Activated CD4-positive, alpha-beta memory T cell treated with anti-CD3 and anti-CD28 coated beads for 36 hours (primary cell): ENCODE measurements at regions not wholly inside any gene's neighbourhood (a gene's known extent, or its start where the extent isn't known, plus 50 kb on each side); places are given as distances from the start of the nearest gene placed in this dataset.

Source experiments
- CTCF ChIA-PET: fragments of 350-600 bp; sonication (Branson Sonifier 250); formaldehyde crosslinking; loops from one replicate; lab custom pipeline; 2021; ENCODE audit warnings: antibody characterized with exemption, inconsistent platforms; lab: Charles Lee
- POLR2A ChIA-PET: fragments of 350-600 bp; sonication (Branson Sonifier 250); formaldehyde crosslinking; loops from one replicate; lab custom pipeline; 2021; ENCODE audit warnings: antibody characterized with exemption; lab: Charles Lee
- DNase-seq: peaks from one replicate; pipeline ENCODE4 v3.0.0-alpha.2; 2020
- H3K27ac Mint-ChIP-seq: one replicate; pipeline ENCODE4 v1.8.0; 2021; ENCODE audit warnings: mixed read lengths
- H3K27me3 Mint-ChIP-seq: one replicate; pipeline ENCODE4 v1.8.0; 2021; ENCODE audit warnings: mixed read lengths
- H3K36me3 Mint-ChIP-seq: one replicate; pipeline ENCODE4 v1.8.0; 2021; ENCODE audit warnings: mixed read lengths
- H3K4me1 Mint-ChIP-seq: one replicate; pipeline ENCODE4 v1.8.0; 2021; ENCODE audit warnings: low read depth, mixed read lengths
- H3K4me3 Mint-ChIP-seq: one replicate; pipeline ENCODE4 v1.8.0; 2021; ENCODE audit warnings: mild to moderate bottlenecking, mixed read lengths
- H3K9me3 Mint-ChIP-seq: one replicate; pipeline ENCODE4 v1.8.0; 2021; ENCODE audit warnings: mixed read lengths
- intact Hi-C: fragments of 100-400 bp; cut with micrococcal nuclease; formaldehyde crosslinking; loops from one replicate; pipeline ENCODE4 v1.15.1; 2023

DNA sequence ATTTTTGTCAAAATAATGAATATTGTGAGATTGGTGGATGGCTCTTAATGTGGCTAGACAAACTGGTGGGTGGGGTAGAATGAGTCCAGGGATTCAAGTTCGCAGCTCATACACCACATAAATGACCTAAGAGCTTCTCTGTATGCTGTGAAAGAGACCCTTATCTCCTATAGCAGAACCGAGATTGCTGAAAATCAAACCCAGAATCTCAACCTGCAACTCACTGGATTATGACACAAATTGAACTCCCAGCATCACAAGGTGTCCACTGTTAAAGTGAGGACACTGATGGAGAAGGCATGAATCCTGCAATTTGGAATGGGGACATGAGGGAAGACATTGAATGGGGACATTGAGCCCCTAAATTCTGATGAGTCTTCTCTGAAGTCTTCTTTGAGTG, 51.3 kb upstream of the CNKSR3 start:
- CTCF ChIA-PET, result no interaction called here
- Mint-ChIP-seq H3K4me3 (no peak overlapping the region), H3K36me3 (no peaks in the 10 kb centered on the region), H3K27ac (no peak overlapping the region), H3K9me3 (no peaks in the 10 kb centered on the region), H3K4me1 (no peaks in the 10 kb centered on the region), H3K27me3 (peaks cover 5% of the 10 kb centered on the region)
- DNase-seq, result no peak
- POLR2A ChIA-PET, result no interaction called here
- intact Hi-C loops, result no loop called here

DNA sequence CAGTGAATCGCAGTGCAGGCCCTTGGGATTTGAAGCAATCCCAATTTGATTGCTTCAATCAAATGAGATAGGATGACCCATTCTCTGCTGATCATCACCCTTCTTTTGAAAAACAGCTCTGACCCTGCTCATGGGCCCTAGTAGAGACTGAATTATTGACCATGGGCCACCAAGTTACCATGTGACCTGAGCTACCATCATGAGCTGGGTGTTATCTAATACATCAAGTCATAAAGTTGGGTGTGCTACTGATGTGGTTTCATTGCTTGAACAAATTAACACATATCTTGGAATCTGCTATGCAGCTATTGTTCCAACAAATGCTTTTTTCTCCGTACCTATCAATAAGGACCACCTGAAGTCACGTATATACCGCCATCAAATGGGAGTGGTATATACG, 54.8 kb upstream of the CNKSR3 start:
- Mint-ChIP-seq H3K4me1 (no peaks in the 10 kb centered on the region), H3K27ac (no peak overlapping the region), H3K27me3 (peaks cover 3% of the 10 kb centered on the region), H3K4me3 (no peak overlapping the region), H3K36me3 (no peaks in the 10 kb centered on the region), H3K9me3 (no peaks in the 10 kb centered on the region)
- intact Hi-C loops, result no loop called here
- ChIA-PET POLR2A (no interaction called here), CTCF (no interaction called here)
- DNase-seq, result no peak

DNA sequence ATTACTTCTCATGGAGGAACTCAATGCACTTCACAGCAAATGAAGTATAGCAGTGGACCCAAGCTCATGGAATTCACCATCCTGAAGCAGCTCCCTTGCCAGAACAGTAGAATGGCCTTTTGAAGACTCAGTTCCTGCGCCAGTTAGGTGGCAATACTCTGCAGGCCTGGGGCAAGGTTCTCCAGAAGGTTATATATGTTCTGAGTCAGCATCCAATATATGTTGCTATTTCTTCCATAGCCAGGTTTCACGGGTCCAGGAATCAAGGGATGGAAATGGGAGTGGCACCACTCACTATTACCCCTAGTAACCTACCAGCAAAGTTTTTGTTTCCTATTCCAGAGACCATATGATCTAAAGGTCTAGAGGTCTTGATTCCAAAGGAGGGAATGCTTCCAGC, 56.4 kb upstream of the CNKSR3 start:
- Mint-ChIP-seq H3K4me1 (no peaks in the 10 kb centered on the region), H3K27me3 (no peaks in the 10 kb centered on the region), H3K4me3 (no peak overlapping the region), H3K36me3 (no peaks in the 10 kb centered on the region), H3K9me3 (no peaks in the 10 kb centered on the region), H3K27ac (no peak overlapping the region)
- ChIA-PET CTCF (no interaction called here), POLR2A (no interaction called here)
- intact Hi-C loops, result no loop called here
- no peak for DNase-seq

DNA sequence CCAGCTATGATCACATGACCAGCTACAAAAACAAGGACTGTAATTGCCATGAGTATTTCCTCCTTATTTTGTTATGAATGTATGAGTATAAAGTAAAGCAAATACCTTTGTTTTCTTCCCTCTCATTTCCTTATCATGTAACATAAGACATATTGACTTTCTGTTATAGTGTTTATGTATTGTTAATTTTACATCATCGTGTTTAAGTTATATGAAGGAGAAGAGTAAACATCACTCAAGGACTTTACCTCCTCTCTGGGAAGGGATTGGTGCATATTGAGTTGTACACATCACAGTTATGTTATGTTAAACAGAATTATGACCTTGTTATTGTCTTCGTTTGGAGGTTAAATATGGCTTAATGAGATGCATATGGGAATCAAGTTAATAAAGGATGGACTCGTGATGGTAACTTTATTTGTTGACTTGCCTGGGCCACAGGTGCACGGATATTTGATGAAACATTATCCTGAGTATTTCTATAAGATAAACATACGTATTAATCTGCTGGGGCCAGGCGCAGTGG, 57.3 kb upstream of the CNKSR3 start:
- DNase-seq, result no peak
- no peaks in the 10 kb centered on the region for H3K36me3 Mint-ChIP-seq
- H3K4me3 Mint-ChIP-seq, result no peak overlapping the region
- intact Hi-C loops, result no loop called here
- ChIA-PET POLR2A (no interaction called here), CTCF (no interaction called here)
- H3K27me3 Mint-ChIP-seq, result no peaks in the 10 kb centered on the region
- no peaks in the 10 kb centered on the region for H3K4me1 Mint-ChIP-seq
- H3K27ac Mint-ChIP-seq, result no peak overlapping the region
- H3K9me3 Mint-ChIP-seq, result no peaks in the 10 kb centered on the region

DNA sequence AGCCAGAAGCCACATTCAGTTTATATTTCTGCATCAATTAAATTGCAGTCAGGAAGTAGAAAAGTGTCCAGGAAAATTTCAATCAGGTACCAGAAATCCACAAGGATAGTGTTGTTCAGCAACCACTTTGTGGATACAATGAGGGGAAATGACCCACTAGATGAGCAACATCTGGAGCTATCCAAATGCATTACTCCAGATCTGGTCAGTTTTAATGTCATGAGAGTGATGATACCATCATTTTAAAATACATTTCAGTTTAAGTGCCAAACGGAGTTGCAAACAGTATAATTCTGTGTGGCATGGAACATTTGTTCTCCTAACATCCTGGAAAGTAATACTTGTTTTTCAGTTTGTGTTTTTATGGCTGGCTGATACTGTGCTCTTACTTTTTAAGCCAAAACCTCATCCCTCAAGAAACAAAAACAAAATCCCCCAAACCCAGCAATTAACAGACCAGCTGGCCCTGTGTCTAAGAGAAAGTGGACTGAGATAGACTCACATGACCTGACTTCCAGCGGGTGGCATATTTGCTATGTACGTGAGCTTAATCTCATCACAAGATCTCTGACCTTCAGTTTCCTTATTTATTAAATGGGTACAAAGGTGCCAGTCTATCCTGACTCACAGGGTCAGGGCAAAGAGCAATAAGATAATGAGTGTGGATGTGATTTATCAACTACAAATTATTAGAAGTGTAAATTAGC, 58.8 kb upstream of the CNKSR3 start:
- Mint-ChIP-seq H3K27ac (no peak overlapping the region), H3K4me3 (no peak overlapping the region), H3K36me3 (no peaks in the 10 kb centered on the region), H3K4me1 (no peaks in the 10 kb centered on the region), H3K9me3 (no peaks in the 10 kb centered on the region), H3K27me3 (no peaks in the 10 kb centered on the region)
- DNase-seq, result no peak
- ChIA-PET POLR2A (no interaction called here), CTCF (no interaction called here)
- intact Hi-C loops, result no loop called here

DNA sequence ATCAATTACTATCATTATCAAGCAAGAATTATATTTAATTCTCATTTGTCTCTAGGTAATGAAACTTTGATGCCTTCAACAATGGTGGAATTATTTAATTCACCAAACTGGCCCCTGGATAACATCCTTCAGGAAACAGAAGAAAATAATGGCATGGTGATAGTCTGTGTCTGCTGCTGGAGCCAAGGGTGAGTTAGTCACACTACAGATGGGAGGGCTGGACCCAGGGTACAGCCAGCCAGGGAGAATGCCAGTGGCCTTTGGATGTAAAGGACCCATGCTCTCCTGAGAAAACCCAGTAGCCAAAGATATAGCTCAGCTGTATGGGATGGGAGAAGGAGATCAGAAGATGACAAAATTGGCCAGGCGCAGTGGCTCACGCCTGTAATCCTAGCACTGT, 60.0 kb upstream of the CNKSR3 start:
- Mint-ChIP-seq H3K27ac (no peak overlapping the region), H3K27me3 (no peaks in the 10 kb centered on the region), H3K36me3 (no peaks in the 10 kb centered on the region), H3K4me3 (no peak overlapping the region), H3K4me1 (no peaks in the 10 kb centered on the region), H3K9me3 (no peaks in the 10 kb centered on the region)
- no peak for DNase-seq
- POLR2A ChIA-PET, result no interaction called here
- intact Hi-C loops, result no loop called here
- CTCF ChIA-PET, result no interaction called here

DNA sequence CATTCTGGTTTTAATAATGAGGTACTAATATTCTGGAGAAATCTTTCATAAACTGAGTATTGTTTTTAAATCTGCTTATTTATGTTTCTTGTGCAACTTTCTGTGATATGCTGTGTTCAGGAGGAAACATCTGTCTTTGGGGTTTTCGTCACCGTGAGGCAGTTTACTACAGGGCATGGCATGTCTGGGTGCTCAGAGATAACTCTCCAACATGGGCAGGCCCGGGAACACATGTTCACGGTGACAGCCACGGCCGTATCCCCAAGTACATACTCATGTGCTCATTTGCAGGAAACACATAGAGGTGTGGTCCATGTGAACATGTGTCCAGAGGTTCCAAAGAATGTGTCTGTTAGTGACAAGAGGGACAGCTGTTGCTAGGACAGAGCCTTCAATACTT, 62.1 kb upstream of the CNKSR3 start:
- no peak overlapping the region for H3K4me3 Mint-ChIP-seq
- no peaks in the 10 kb centered on the region for H3K27me3 Mint-ChIP-seq
- no peaks in the 10 kb centered on the region for H3K9me3 Mint-ChIP-seq
- H3K27ac Mint-ChIP-seq, result no peak overlapping the region
- H3K4me1 Mint-ChIP-seq, result no peaks in the 10 kb centered on the region
- H3K36me3 Mint-ChIP-seq, result no peaks in the 10 kb centered on the region
- POLR2A ChIA-PET, result no interaction called here
- intact Hi-C loops, result no loop called here
- CTCF ChIA-PET, result no interaction called here
- no peak for DNase-seq

DNA sequence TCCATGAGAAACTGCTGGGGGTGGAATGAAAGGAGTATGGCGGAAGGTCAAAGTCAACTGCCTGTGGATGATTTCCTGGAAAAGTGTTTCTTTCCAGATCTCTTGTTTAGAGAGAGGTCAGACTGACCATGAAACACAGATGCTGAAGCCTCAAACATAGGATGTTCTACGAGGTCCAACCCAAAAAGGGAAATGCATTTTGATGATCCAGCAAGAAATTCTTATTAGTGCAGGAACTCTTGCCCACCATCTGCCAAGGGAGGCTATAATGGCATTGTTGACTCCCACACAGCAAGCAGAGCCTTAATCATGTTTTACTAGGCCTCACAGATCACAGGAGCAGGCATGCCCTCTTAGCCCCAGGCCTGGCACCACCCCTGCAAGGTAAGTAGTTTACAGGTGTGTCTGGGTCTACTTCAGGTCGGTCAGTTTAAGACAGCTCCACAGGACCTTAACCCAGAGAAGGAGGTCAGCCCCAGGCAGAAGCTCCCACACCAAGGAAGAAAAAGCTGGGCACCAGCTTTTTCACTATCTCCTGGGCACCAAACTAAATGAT, 67.6 kb upstream of the CNKSR3 start:
- CTCF ChIA-PET, result no interaction called here
- no peaks in the 10 kb centered on the region for H3K27me3 Mint-ChIP-seq

DNA sequence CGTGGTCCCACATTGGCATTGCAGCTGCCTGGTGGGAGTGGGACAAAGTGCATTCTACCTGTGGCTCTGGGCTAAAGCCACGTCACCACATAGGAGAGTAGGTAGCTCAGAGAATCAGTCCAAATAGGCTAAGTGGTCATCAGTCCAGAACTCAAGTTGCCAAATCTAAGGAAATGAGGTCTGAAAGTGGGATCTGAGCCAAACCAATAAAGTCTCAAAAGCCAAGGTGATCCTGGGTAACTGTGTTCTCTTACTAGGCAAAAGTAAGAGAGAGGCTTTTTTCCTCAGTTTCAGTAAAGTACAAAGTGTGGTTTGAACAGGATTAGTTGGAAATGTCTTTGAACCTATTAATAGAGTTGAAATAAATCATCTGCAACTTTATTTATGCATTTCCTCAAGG, 68.6 kb upstream of the CNKSR3 start:
- no peaks in the 10 kb centered on the region for H3K36me3 Mint-ChIP-seq
- no peaks in the 10 kb centered on the region for H3K27me3 Mint-ChIP-seq
- no peaks in the 10 kb centered on the region for H3K4me1 Mint-ChIP-seq
- peaks cover 8% of the 10 kb centered on the region for H3K9me3 Mint-ChIP-seq
- POLR2A ChIA-PET, result no interaction called here
- CTCF ChIA-PET, result no interaction called here
- H3K27ac Mint-ChIP-seq, result no peak overlapping the region
- intact Hi-C loops, result no loop called here
- H3K4me3 Mint-ChIP-seq, result no peak overlapping the region
- no peak for DNase-seq

More for the DNA sequence above, 67.6 kb upstream of the CNKSR3 start:
- DNase-seq, result no peak
- Mint-ChIP-seq H3K4me3 (no peak overlapping the region), H3K27ac (no peak overlapping the region), H3K36me3 (no peaks in the 10 kb centered on the region), H3K4me1 (no peaks in the 10 kb centered on the region), H3K9me3 (peaks cover 8% of the 10 kb centered on the region)
- POLR2A ChIA-PET, result no interaction called here
- intact Hi-C loops, result no loop called here

DNA sequence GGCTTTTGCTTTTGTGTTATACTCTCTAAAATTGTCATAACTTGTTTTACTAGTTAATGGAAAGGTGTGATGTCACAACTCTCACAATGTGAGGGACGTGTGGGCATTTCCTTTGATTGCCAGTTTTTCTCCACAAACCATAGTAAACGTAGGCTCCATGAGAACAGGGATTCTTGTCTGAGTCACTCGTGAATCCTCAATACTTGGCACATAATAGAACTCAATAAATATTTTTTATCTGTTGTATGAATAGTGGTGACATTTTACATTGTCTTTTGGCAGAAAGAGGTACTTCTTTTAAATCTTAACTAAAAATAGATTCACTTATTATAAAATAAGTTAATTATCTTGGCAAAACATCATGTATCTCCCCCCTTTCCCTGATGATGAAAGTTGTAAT, 69.0 kb upstream of the CNKSR3 start:
- Mint-ChIP-seq H3K9me3 (peaks cover 8% of the 10 kb centered on the region), H3K4me3 (no peak overlapping the region), H3K27me3 (no peaks in the 10 kb centered on the region), H3K4me1 (no peaks in the 10 kb centered on the region), H3K36me3 (no peaks in the 10 kb centered on the region), H3K27ac (no peak overlapping the region)
- CTCF ChIA-PET, result no interaction called here
- intact Hi-C loops, result no loop called here
- POLR2A ChIA-PET, result no interaction called here
- DNase-seq, result no peak

DNA sequence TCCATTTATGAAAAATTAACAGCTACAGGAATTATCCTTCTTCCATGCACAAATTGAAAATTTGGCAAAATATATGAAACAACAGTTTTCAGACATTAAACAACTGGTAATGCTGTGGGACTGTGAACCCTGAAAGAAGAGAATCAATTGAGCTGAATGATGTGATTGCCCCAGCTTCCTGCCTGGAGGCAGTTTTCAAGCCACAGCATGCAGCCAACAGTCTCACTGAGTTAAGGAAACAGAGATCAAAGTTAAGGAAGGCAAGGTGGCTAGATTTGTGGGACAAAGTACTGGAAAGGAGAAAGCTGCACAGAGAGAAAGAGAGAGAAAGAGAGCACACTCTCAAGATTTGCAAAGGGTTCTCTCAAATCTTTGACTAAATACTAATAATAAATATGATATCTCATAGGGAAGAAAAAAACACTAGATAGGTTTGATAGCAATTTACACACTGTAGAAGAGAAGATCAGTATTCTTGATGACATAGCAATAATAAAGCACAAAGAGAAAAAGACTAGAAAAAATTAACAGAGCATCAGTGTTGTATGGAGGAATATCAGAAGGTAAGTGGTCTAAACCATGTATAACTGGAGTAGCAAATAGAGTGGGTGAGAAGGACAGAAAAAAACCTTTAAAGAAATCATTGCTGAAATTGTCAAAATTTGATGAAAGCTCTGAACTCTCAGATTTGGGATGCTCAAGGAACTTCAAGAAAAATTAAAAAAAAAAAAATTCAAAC, 70.1 kb upstream of the CNKSR3 start:
- H3K4me1 Mint-ChIP-seq, result no peaks in the 10 kb centered on the region
- DNase-seq, result no peak
- peaks cover 8% of the 10 kb centered on the region for H3K9me3 Mint-ChIP-seq
- POLR2A ChIA-PET, result no interaction called here
- H3K36me3 Mint-ChIP-seq, result no peaks in the 10 kb centered on the region
- CTCF ChIA-PET, result interaction anchor here (0.6 kb wide), 1 partner anchor 670 kb away, joined by 3 read pairs; no protein-coding TSS in a partner anchor
- no peak overlapping the region for H3K4me3 Mint-ChIP-seq
- intact Hi-C loops, result no loop called here
- H3K27me3 Mint-ChIP-seq, result no peaks in the 10 kb centered on the region
- H3K27ac Mint-ChIP-seq, result no peak overlapping the region

DNA sequence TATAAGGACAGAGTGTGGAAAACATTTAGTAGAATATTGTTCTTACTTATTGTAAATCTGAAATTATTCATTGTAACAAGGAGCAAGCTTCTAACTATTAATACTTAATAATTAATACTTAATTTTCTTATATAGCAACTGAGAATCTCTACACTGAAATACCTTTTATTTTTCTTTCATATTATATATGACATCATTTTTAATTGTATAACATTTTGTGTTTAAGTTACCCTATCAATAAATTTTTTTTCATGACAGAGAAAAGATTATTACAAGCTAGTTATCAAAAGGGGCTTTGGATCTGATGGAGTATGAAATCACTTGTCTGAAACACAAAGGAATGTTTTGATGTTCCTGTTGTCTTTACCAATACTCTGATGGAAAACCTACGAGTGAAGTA, 72.2 kb upstream of the CNKSR3 start:
- Mint-ChIP-seq H3K27me3 (peaks cover 3% of the 10 kb centered on the region), H3K36me3 (no peaks in the 10 kb centered on the region), H3K4me1 (no peaks in the 10 kb centered on the region), H3K9me3 (peaks cover 8% of the 10 kb centered on the region), H3K27ac (no peak overlapping the region), H3K4me3 (no peak overlapping the region)
- intact Hi-C loops, result no loop called here
- no peak for DNase-seq
- ChIA-PET POLR2A (no interaction called here), CTCF (no interaction called here)
